ENCODE measurements at regions not wholly inside any gene's neighbourhood (a gene's known extent, or its start where the extent isn't known, plus 50 kb on each side); places are given as distances from the start of the nearest gene placed in this dataset.

DNA sequence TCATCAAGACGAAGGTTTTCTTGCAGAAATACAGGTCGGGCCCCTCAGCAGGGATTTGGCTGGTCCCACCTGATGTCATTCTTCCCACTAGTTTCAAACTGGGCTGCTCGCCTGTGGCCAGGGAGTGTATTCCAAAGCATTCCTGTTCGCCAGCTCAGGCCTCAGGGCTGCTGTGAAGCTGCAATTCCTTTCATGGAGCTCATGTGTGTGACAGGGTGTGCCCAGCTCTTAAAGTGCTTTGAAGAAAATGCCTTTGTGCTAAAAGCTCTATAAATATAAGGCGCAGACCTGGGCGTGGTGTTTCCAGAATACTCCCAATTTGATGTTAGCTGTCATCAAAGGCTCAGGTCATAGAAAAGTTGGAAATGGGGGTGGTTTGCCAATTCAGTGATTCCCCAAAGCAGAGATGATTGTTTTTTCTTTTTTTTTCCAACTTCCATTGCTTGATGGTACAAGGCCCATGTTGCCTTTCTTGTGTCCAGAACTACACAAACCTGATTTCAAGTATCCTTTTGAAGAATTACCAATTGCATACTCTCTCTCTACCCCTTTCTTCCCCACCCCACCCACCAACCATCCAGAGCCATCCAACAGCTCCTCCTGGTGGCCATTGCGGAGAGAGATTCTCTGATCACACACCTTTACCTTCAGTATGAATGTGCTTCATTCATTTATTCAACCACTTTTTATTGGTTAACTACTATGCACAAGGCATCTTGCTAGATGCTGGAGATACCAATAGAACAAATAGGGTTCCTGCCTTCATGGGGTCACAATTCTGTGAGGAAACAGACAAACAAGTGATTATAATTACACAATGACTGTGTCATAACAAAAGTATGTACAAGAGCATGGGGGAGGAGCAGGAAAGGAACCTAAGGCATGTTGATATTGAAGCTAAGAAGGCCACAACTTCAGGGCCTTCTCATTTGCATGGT lies 297.3 kb upstream of the LYZL1 start (continued):
- 0 out of 2 replicates have a peak, but pooled peaks have one; percentile 32 for TF ChIP-seq SP7 (tag by site-specific recombination; IDR thresholded peaks at IDR 0.05)

DNA sequence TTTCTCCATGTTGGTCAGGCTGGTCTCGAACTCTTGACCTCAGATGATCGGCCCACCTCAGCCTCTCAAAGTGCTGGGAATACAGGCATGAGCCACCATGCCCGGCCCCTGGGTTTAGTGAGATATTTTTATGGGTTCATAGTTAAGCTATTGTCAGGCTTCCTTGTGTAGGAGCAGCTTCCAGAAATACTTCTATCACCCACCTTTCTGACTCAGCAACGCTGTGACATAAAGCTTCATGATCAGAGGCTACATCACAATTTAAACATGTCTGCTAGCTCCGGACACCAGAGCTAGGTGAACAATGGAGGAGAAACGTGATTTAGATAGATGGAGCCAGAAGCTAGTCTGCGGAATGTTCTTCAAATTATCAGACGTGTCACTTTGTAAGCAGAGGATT lies 295.8 kb upstream of the LYZL1 start:
- H3K9me3 ChIP-seq (ENCODE audit: control insufficient read depth, insufficient read depth, low read depth, low read length), result no peaks in the 10 kb centered on the region
- H3K36me3 ChIP-seq (ENCODE audit: control insufficient read depth in 2 of 2, insufficient read depth in 1 of 2, low read length in 2 of 2), result no peaks in the 10 kb centered on the region
- ChIA-PET POLR2A (no interaction called here), CTCF (interaction anchor here (0.5 to 2.9 kb wide), 8 partner anchors 312 to 1641 kb away, joined by 3 to 22 read pairs (median 4); no protein-coding TSS in a partner anchor)
- no peak overlapping the region for H3K27ac ChIP-seq (ENCODE audit: extremely low read depth, low read depth, low read length)
- H3K4me3 ChIP-seq (ENCODE audit: low read depth, low read length), result no peak overlapping the region
- no peaks in the 10 kb centered on the region for H3K4me1 ChIP-seq (ENCODE audit: control insufficient read depth, insufficient read depth, low read length)
- TF ChIP-seq MEIS1 (CRISPR knock-in tag; IDR thresholded peaks at IDR 0.05; ENCODE audit: borderline replicate concordance) (no peak), ZEB2 (tag by site-specific recombination; IDR thresholded peaks at IDR 0.05) (no peak), ZFP69B (tag by site-specific recombination; IDR thresholded peaks at IDR 0.05) (no peak), ZNF626 (tag by site-specific recombination; IDR thresholded peaks at IDR 0.05) (no peak), KLF1 (tag by site-specific recombination; IDR thresholded peaks at IDR 0.05) (no peak), SCRT2 (tag by site-specific recombination; IDR thresholded peaks at IDR 0.05) (no peak), OVOL3 (tag by site-specific recombination; IDR thresholded peaks at IDR 0.05) (no peak), GLI2 (tag by site-specific recombination; IDR thresholded peaks at IDR 0.05; ENCODE audit: borderline replicate concordance, low read depth) (no peak), ZNF629 (tag by site-specific recombination; IDR thresholded peaks at IDR 0.05) (no peak), ZNF837 (tag by site-specific recombination; IDR thresholded peaks at IDR 0.05) (no peak), KLF8 (tag by site-specific recombination; IDR thresholded peaks at IDR 0.05) (no peak), GLI4 (tag by site-specific recombination; IDR thresholded peaks at IDR 0.05) (no peak), ZNF561 (tag by site-specific recombination; IDR thresholded peaks at IDR 0.05; ENCODE audit: borderline replicate concordance) (no peak)
- TF ChIP-seq, protein P1, sequence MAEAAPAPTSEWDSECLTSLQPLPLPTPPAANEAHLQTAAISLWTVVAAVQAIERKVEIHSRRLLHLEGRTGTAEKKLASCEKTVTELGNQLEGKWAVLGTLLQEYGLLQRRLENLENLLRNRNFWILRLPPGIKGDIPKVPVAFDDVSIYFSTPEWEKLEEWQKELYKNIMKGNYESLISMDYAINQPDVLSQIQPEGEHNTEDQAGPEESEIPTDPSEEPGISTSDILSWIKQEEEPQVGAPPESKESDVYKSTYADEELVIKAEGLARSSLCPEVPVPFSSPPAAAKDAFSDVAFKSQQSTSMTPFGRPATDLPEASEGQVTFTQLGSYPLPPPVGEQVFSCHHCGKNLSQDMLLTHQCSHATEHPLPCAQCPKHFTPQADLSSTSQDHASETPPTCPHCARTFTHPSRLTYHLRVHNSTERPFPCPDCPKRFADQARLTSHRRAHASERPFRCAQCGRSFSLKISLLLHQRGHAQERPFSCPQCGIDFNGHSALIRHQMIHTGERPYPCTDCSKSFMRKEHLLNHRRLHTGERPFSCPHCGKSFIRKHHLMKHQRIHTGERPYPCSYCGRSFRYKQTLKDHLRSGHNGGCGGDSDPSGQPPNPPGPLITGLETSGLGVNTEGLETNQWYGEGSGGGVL (tag by site-specific recombination; IDR thresholded peaks at IDR 0.05), result no peak
- TF ChIP-seq, protein P2, sequence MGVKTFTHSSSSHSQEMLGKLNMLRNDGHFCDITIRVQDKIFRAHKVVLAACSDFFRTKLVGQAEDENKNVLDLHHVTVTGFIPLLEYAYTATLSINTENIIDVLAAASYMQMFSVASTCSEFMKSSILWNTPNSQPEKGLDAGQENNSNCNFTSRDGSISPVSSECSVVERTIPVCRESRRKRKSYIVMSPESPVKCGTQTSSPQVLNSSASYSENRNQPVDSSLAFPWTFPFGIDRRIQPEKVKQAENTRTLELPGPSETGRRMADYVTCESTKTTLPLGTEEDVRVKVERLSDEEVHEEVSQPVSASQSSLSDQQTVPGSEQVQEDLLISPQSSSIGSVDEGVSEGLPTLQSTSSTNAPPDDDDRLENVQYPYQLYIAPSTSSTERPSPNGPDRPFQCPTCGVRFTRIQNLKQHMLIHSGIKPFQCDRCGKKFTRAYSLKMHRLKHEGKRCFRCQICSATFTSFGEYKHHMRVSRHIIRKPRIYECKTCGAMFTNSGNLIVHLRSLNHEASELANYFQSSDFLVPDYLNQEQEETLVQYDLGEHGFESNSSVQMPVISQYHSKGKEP (tag by site-specific recombination; IDR thresholded peaks at IDR 0.05), result no peak

DNA sequence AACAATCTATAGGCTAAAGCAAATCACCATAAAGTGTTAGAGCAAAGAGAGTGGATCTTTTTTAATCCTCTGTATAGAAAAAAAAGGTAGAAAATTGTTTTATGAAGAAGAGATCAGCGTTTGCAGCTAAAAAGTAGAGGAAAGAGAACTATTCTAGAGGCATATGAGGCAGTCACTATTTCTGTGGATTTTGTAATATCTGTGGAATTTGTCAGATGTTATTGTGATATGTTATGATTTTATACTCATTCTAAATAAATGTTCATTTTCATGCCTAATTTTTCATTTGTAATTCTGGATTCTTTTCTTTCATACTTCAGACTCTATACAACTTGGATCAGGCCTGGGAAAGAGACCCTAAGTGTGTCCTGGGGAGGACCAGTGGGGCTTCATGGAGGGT lies 295.0 kb upstream of the LYZL1 start:
- Histone ChIP-seq H3K4me3 (ENCODE audit: low read depth, low read length) (no peak overlapping the region), H3K27ac (ENCODE audit: extremely low read depth, low read depth, low read length) (no peak overlapping the region), H3K36me3 (ENCODE audit: control insufficient read depth in 2 of 2, insufficient read depth in 1 of 2, low read length in 2 of 2) (no peaks in the 10 kb centered on the region), H3K9me3 (ENCODE audit: control insufficient read depth, insufficient read depth, low read depth, low read length) (no peaks in the 10 kb centered on the region), H3K4me1 (ENCODE audit: control insufficient read depth, insufficient read depth, low read length) (no peaks in the 10 kb centered on the region)
- ChIA-PET POLR2A (no interaction called here), CTCF (interaction anchor here (0.5 to 2.9 kb wide), 7 partner anchors 197 to 1642 kb away, joined by 3 to 22 read pairs (median 4); no protein-coding TSS in a partner anchor)
- TF ChIP-seq ZNF350 (tag by site-specific recombination; IDR thresholded peaks at IDR 0.05), result no peak
- TF ChIP-seq ZFP37 (tag by site-specific recombination; IDR thresholded peaks at IDR 0.05), result no peak
- TF ChIP-seq ZNF473 (tag by site-specific recombination; IDR thresholded peaks at IDR 0.05), result no peak
